ENCODE measurements at regions not wholly inside any gene's neighbourhood (a gene's known extent, or its start where the extent isn't known, plus 50 kb on each side); places are given as distances from the start of the nearest gene placed in this dataset.

DNA sequence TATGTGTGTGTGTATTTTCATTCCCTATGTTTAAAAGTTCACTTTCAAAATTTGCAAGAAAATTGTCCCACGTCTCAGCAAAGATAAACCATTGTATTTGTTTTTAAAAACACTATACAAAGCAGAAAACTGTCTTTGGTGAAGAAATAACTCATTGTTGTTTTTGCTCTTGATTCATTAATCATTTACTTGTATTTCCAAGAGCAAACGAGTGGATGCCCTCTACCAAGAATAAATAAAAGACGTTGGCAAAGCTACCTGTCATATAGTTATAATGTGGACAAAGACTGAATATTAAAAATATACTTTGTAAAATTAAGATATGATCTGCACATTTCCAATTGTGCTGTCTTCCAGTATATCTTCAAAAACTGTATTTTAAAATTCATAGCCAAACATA lies 210.9 kb upstream of the NDST3 start:
- no peak for TF ChIP-seq CTCF (conservative IDR thresholded peaks at IDR 0.05; ENCODE audit: low read depth, low read length)
- H3K4me3 ChIP-seq (ENCODE audit: low read depth, low read length): no peak overlapping the region
- DNase-seq (ENCODE audit: low read depth): no peak

- TF ChIP-seq CTCF (conservative IDR thresholded peaks at IDR 0.05; ENCODE audit: low read depth, low read length): no peak
- DNase-seq (ENCODE audit: low read depth): no peak
- no peak overlapping the region for H3K4me3 ChIP-seq (ENCODE audit: low read depth, low read length)
Observed at GRCh38 chr4:117825600-117825999, 208.7 kb upstream of the NDST3 start.

DNA sequence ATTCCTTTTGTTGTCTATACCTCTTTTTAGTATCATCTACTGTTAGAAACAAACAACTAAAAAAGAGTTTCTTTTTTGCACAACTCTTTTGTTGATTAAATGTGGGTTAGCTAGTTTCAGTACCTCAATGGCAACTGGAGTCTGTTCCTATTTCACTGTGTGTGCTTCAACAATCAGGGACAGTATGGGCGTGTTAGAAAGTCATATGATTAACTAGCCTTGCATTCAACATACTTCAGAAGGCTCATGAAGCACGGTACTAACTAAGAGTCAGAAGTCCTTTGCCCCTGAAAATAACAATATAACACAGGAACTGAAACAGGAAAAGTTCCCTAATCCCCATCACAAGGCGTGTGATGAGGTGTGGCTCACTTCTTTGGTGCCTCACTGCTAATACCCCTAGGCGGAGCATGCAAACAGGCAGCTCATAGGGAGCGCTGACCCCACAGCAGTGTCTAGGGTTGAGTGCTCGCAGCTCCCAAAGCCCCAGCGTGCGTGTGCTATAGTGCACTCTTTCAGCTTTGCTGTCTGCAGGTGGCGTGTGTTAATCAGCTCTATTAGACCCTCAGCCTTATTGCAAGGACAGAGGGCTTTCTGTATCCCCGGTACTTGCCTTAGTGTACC lies 203.1 kb upstream of the NDST3 start:
- DNase-seq (ENCODE audit: low read depth): no peak
- no peak for TF ChIP-seq CTCF (conservative IDR thresholded peaks at IDR 0.05; ENCODE audit: low read depth, low read length)
- no peak overlapping the region for H3K4me3 ChIP-seq (ENCODE audit: low read depth, low read length)

DNA sequence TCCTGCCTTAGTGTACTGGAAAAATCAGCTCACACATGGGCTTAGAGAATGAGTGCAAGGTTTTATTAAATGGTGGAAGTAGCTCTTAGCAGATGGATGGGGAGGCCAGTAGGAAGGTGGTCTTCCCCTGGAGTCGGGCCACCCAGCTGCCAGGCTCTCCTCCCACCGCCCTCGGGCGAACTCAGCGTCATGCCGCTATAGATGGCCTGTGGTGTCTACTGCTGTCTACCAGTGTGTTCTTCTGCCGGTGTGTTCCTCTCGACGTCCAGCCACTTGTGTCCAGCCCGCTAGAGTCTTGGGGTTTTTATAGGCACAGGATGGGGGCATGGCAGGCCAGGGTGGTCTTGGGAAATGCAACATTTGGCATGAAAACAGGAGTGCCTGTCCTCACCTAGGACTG lies 198.7 kb upstream of the NDST3 start:
- TF ChIP-seq CTCF (conservative IDR thresholded peaks at IDR 0.05; ENCODE audit: low read depth, low read length): no peak
- no peak for DNase-seq (ENCODE audit: low read depth)
- H3K4me3 ChIP-seq (ENCODE audit: low read depth, low read length): no peak overlapping the region

DNA sequence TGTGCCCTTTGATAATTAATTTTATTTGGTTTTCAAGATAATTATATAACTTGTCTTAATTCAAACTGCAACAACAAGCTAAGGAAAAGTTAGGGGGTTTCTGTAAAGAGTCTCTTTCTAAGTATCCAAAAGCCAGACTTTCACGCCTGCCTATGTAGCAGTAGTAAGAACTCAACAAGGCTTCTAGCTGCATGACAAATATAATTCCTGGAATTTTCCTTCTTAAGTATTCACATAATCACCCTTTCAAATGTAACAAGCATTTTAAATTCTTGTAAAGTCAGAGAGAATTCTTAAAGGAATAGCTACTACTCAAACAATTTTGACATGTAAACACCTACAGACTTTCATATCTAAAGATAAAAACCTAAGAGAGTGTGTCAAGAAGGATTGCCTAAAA lies 189.7 kb upstream of the NDST3 start:
- no peak for TF ChIP-seq CTCF (conservative IDR thresholded peaks at IDR 0.05; ENCODE audit: low read depth, low read length)
- no peak for DNase-seq (ENCODE audit: low read depth)
- H3K4me3 ChIP-seq (ENCODE audit: low read depth, low read length): no peak overlapping the region

GRCh38 chr4:117845270-117845669 lies 189.0 kb upstream of the NDST3 start:
- DNase-seq (ENCODE audit: low read depth): no peak
- no peak for TF ChIP-seq CTCF (conservative IDR thresholded peaks at IDR 0.05; ENCODE audit: low read depth, low read length)

GRCh38 chr4:117847849-117848248 lies 186.4 kb upstream of the NDST3 start:
- no peak overlapping the region for H3K4me3 ChIP-seq (ENCODE audit: low read depth, low read length)
- no peak for DNase-seq (ENCODE audit: low read depth)
- no peak for TF ChIP-seq CTCF (conservative IDR thresholded peaks at IDR 0.05; ENCODE audit: low read depth, low read length)

More at GRCh38 chr4:117845270-117845669, 189.0 kb upstream of the NDST3 start:
- no peak overlapping the region for H3K4me3 ChIP-seq (ENCODE audit: low read depth, low read length)

Data from choroid plexus epithelial cell (primary cell).